Calu3 (cell line): ENCODE measurements at regions not wholly inside any gene's neighbourhood (a gene's known extent, or its start where the extent isn't known, plus 50 kb on each side); places are given as distances from the start of the nearest gene placed in this dataset.

ENCODE experiments used
- BruUV-seq: library from RNA; stranded (reverse); fragments of 400-500 nt; replicated peaks from 2 replicates; lab custom pipeline; 2021; lab: Mats Ljungman, UMichigan
- CTCF ChIA-PET: fragments of 300-600 bp; sonication (Branson Sonifier 250); formaldehyde crosslinking; loops from one replicate; lab custom pipeline; 2022; ENCODE audit warnings: antibody characterized with exemption; lab: Charles Lee
- DNase-seq: peaks from one replicate; pipeline ENCODE4 v3.0.0; 2022
- H3K27ac Mint-ChIP-seq: one replicate; pipeline ENCODE4 v1.8.0; 2022; ENCODE audit warnings: mixed read lengths; ENCODE audit not compliant: unreplicated experiment
- H3K27me3 Mint-ChIP-seq: one replicate; pipeline ENCODE4 v1.8.0; 2022; ENCODE audit warnings: mixed read lengths; ENCODE audit not compliant: unreplicated experiment
- H3K36me3 Mint-ChIP-seq: one replicate; pipeline ENCODE4 v1.8.0; 2022; ENCODE audit warnings: mild to moderate bottlenecking, moderate library complexity, mixed read lengths; ENCODE audit not compliant: insufficient read depth, unreplicated experiment
- H3K4me1 Mint-ChIP-seq: one replicate; pipeline ENCODE4 v1.8.0; 2022; ENCODE audit warnings: mild to moderate bottlenecking, low read depth, mixed read lengths; ENCODE audit not compliant: unreplicated experiment
- H3K4me3 Mint-ChIP-seq: one replicate; pipeline ENCODE4 v1.8.0; 2022; ENCODE audit warnings: mild to moderate bottlenecking, low read depth, moderate library complexity, mixed read lengths; ENCODE audit not compliant: unreplicated experiment
- H3K9me3 Mint-ChIP-seq: one replicate; pipeline ENCODE4 v1.8.0; 2022; ENCODE audit warnings: low read depth, mixed read lengths; ENCODE audit not compliant: unreplicated experiment
- CTCF ChIP-seq: fragments of 200-600 bp; IDR thresholded peaks from one replicate; pipeline ENCODE4 v1.8.0; 2022; ENCODE audit warnings: antibody characterized with exemption; ENCODE audit not compliant: unreplicated experiment
- intact Hi-C: fragments of 100-400 bp; cut with micrococcal nuclease; formaldehyde crosslinking; loops from one replicate; pipeline ENCODE4 v1.10.0; 2022; ENCODE audit not compliant: unreplicated experiment

GRCh38 chr2:220272656-220273055 is 645.2 kb downstream of the SLC4A3 start:
- no peaks in the 10 kb centered on the region for H3K27me3 Mint-ChIP-seq
- intact Hi-C loops: loop anchor here (5.0 kb wide), 1 partner anchor 85 kb away; no protein-coding TSS in a partner anchor
- H3K27ac Mint-ChIP-seq: no peak overlapping the region
- no peaks in the 10 kb centered on the region for H3K9me3 Mint-ChIP-seq
- DNase-seq: no peak
- H3K36me3 Mint-ChIP-seq: peaks cover 4% of the 10 kb centered on the region
- no peak for TF ChIP-seq CTCF
- no peak overlapping the region for H3K4me3 Mint-ChIP-seq
- no TSS peak for BruUV-seq
- CTCF ChIA-PET: no interaction called here
- peaks cover 42% of the 10 kb centered on the region for H3K4me1 Mint-ChIP-seq

GRCh38 chr2:220273082-220273481 is 645.7 kb downstream of the SLC4A3 start:
- peaks cover 4% of the 10 kb centered on the region for H3K36me3 Mint-ChIP-seq
- peaks cover 46% of the 10 kb centered on the region for H3K4me1 Mint-ChIP-seq
- intact Hi-C loops: loop anchor here (5.0 kb wide), 1 partner anchor 86 kb away; no protein-coding TSS in a partner anchor

GRCh38 chr2:220275454-220275853 is 648.0 kb downstream of the SLC4A3 start:
- Mint-ChIP-seq H3K4me1 (peaks cover 58% of the 10 kb centered on the region), H3K27ac (no peak overlapping the region), H3K9me3 (peaks cover 3% of the 10 kb centered on the region), H3K4me3 (no peak overlapping the region), H3K27me3 (no peaks in the 10 kb centered on the region), H3K36me3 (peaks cover 4% of the 10 kb centered on the region)
- no peak for DNase-seq
- no peak for TF ChIP-seq CTCF
- CTCF ChIA-PET: no interaction called here
- intact Hi-C loops: loop anchor here (5.0 kb wide), 2 partner anchors 48 to 142 kb away; no protein-coding TSS in a partner anchor
- BruUV-seq: no TSS peak

More at GRCh38 chr2:220273082-220273481, 645.7 kb downstream of the SLC4A3 start:
- DNase-seq: no peak
- Mint-ChIP-seq H3K27ac (no peak overlapping the region), H3K4me3 (no peak overlapping the region), H3K9me3 (no peaks in the 10 kb centered on the region), H3K27me3 (no peaks in the 10 kb centered on the region)
- CTCF ChIA-PET: no interaction called here
- no peak for TF ChIP-seq CTCF
- BruUV-seq: no TSS peak

DNA sequence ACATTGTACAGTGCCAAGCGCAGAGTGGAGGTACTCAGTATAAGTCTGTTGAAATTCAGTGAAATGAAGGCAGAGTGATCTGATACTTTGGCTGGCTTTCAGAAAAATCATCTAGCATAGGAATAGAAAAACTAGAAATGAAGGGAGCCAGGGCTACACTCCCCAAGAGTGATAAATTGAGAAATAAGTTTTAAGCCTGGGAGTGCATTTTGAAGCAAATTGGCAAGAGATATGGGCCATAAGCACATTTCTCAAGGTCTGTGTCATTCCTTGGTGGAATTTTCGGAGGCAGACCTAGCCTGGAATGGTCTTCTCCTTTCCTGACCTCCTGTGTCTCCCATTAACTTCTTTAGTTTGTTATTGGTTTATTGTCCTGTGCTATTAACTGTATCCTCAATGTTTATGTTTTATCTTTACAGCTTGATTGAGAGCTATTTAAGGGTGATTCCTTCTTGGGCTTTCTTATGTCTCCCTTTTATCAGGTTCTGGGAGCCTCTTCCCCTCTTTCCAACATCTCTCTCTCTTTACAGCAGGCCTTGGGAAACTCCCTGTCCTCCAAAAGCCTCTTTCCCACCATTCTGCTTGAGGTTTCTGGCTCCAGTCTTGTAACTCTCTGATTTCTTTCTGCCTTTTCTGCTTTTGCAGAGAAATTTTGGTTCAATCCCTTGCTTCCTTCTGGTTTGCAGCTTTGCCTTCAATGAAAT is 649.5 kb downstream of the SLC4A3 start:
- DNase-seq: no peak
- no peak for TF ChIP-seq CTCF
- H3K36me3 Mint-ChIP-seq: peaks cover 4% of the 10 kb centered on the region
- H3K27ac Mint-ChIP-seq: peak overlapping the region; percentile 64
- peaks cover 57% of the 10 kb centered on the region for H3K4me1 Mint-ChIP-seq
- no peak overlapping the region for H3K4me3 Mint-ChIP-seq
- CTCF ChIA-PET: no interaction called here
- BruUV-seq: no TSS peak
- intact Hi-C loops: loop anchor here (5.0 kb wide), 2 partner anchors 50 to 140 kb away; no protein-coding TSS in a partner anchor
- H3K9me3 Mint-ChIP-seq: peaks cover 3% of the 10 kb centered on the region
- no peaks in the 10 kb centered on the region for H3K27me3 Mint-ChIP-seq
